Stimulated activated CD4-positive, alpha-beta T cell treated with anti-CD3 and anti-CD28 coated beads, Interleukin-1b, Interleukin-23, amount 100 ng/mL, for 24 hours (primary cell): ENCODE measurements at regions not wholly inside any gene's neighbourhood (a gene's known extent, or its start where the extent isn't known, plus 50 kb on each side); places are given as distances from the start of the nearest gene placed in this dataset.

Source experiments
- DNase-seq, 4 experiments: peaks; one replicate each; pipeline ENCODE4 v3.0.0-alpha.2; 2020; ENCODE audit warnings: low read depth in 4 of 4, low spot score in 1 of 4

GRCh38 chr5:79871364-79872120 is 119.5 kb downstream of the MTX3 start:
- no peak for DNase-seq

GRCh38 chr5:79868163-79868670 is 122.8 kb downstream of the MTX3 start:
- no peak for DNase-seq

- DNase-seq = no peak
These were observed 125.5 kb downstream of the MTX3 start for GRCh38 chr5:79865579-79865978.

DNA sequence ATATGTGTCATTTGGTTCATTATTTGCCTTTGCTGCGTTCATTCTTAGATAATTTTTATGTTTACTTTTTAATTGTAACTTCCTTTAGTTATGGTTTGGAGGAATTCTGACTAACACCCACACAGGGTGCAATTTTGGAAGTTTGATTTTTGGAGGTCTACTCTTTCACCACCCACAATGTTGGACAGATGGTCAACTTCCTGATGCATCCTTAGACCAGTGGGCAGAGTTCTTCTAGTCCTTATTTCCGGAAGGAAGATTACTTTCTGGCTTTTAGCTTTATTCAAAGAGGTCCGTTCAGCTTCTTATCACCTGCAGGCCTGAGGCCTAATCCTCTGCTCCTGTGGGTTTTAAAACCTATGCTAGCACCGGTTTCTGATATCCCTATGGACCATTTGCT is 126.7 kb downstream of the MTX3 start:
- no peak for DNase-seq

- no peak for DNase-seq
These were observed 131.5 kb downstream of the MTX3 start for GRCh38 chr5:79859588-79859987.

- no peak for DNase-seq
These were observed 132.7 kb downstream of the MTX3 start for GRCh38 chr5:79858410-79858723.

- peak; percentile 62 to 88 (median 68) for DNase-seq
These were observed 133.2 kb downstream of the MTX3 start for GRCh38 chr5:79857714-79858409.

- no peak for DNase-seq
These were observed 134.5 kb downstream of the MTX3 start for GRCh38 chr5:79856456-79857055.

DNA sequence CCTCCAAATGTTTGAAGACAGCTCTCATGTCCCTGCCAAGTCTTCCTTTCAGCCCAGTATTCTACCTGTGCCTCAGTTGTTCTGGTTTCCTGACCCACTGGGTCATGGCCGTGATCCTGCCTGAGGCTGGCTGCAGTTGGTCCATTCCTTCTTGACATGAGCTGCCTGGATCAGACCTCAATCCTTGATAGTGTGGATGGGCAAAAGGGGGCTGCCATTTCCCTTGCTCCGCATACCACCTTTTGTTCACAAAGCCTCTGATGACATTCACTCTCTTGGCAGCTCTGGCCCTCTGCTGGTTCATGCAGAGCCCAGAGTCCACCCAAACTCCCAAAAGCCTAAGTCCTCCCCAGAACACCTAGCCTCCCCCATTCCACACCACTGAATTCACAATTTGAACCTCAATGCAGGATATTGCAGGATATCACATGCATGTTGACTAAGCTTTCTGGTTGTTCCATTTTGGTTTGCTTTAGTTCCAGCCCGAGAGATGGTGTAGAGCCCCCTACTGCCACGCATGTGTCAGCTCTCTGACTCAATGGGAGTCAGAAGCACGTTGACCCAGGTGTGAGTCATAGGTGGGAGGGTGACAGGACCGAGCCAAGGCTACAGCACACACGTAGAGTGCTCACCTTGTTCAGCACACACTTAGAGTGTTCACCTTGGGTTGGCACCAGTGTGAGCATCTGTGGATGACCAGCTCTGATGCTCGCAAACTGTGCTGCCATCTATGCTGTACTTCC is 137.2 kb downstream of the MTX3 start:
- peak in 1 of 4 experiments; percentile 14 for DNase-seq

DNA sequence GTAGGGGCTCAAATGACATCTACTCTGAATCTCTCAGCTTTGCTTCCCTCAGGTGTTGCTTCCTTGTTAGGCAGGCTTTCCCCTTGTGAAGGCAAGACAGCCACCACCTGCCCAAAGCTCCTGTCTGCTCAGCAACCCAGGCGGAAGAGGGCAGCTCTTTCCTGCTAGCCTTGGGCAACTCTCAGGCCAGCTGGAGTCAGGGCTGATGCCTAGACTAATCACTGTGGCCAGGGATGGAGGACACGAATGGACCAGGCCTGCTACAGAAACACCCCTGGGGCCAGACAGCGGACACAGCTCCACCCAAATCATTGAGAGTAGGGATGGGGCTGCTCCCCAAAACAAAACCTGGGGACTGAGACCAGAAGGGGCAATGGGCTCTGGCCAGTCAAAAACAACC is 138.0 kb downstream of the MTX3 start:
- DNase-seq = no peak

DNA sequence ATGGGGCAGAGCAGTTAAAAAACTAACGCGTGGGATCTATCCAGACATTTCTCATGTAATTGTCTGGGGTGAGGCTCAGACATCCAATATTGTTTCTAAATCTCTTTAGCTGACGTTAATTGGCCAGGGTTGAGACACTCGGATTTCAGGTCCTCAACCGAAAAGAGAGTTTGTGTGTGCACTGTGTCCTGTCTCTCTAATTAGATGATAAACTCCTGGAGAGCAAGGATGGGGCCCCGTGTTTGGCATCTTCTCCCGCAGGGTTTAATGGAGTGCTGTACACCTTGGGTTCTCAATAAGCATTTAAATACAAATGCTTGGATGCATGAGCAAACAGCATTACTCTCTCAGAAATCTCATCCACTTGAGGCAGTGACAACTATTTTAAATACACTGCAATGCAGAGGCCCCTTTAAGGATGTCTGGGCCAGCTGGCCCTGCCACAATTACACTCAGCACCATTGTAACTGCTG is 139.6 kb downstream of the MTX3 start:
- DNase-seq = no peak

GRCh38 chr5:79850941-79851340 is 140.1 kb downstream of the MTX3 start:
- DNase-seq = no peak

DNA sequence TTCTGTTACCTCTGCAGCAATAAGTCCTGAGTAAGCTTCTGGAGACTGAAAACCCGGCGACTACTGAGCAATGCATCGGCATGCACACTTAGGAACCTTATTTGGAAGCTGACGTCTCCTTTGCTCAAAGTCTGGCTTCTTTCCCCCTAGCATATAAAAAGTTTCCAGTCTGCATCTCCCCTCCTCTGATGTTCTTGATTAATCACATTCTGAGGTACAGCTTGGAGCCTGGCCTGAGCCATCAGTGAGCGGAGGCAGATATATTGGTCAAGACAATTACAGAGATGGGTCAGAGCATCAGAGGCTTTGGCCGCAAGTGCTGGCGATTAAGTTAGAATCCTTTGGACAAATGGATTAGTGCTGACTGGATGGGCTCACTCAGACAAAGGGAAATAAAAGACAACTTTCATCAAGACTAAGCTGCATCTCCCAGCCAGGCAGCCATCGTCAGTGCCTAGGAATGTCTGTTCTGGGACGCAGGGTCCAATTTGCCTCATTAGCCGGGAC is 140.7 kb downstream of the MTX3 start:
- DNase-seq = no peak

DNA sequence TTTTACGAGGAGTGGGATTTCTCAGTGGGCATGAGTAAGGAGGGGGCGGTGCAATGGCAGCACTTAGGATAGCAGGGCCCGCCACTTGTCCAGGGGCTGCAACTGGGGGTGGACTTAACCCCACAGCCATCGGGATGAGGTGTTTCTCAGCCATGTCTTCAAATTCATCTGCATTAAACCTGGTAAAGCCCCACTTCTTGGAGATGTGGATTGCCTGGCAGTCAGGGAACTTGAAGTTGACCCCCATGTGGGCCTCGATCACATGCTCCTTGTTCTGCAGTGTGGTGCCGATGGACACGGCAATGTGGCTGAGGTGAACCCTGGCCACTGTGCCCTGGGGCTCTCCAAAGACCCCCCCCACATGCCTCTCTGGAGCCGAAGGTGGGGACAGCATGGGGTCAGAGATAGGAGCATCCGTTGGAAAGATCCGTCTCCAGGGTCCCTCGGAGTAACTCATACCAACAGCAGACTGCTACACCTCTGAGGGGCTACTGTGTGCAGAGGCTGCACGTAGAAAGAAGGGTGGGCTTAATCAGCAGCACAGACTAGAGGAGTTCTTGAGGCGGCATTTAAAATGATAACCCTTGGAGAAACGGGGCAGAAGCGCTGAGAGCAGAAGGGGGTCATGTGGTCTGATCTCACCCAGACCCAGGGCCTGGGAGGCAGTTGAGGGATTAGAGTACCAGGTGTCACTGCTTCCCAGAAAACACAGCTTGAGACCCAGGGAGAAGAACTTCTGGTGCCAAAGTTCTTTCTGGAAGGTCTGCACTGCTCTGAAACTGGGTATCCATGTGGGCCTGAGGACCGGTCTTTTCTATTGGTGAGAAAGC is 141.4 kb downstream of the MTX3 start:
- DNase-seq = no peak
